ENCODE measurements at regions not wholly inside any gene's neighbourhood (a gene's known extent, or its start where the extent isn't known, plus 50 kb on each side); places are given as distances from the start of the nearest gene placed in this dataset.
"Not testable (repeated sequence)": the region's sequence is repeated elsewhere in the genome, so short reads cannot be mapped to it uniquely, and the experiment has no call there.

DNA sequence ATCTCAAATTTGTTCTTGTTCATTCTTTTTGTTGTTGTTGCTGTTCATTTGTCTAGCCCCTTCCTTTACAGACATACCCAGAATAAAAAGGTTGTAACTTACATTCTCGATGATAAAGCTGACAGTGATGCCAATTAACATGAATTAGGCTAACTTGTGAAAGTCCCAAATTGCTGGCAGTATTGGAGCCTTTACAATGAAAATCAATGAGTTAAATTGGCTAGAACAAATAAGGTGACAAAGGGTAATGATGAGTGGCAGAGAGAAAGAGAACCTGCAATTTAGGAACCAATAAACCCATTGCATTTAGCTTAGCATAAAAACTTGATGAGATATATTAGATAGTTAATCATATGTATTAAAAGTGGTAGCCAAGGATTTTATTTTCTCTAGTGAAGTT is 521.0 kb downstream of the ADCYAP1 start:
- DNase-seq: no peak

DNA sequence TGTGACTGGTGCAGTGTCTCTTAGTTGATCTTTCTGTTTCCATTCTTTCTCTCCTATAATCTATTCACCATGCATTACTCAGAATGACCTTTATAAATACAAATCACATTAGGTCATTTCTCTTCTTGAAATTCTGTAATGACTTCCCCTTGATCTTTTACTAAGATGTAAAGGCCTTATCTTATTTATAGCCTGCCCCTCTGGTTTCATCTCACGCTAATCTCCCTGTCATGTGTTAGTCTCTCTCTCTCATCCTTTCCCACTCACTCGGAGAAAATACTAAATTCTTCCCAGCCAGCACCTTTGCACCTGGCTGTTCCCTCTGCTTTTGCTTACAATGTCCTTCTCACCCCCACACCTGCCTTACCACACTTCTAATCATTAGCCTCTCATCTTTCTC is 530.8 kb downstream of the ADCYAP1 start:
- no peak for DNase-seq

GRCh38 chr18:1436199-1436598 is 531.5 kb downstream of the ADCYAP1 start:
- no peak for DNase-seq

DNA sequence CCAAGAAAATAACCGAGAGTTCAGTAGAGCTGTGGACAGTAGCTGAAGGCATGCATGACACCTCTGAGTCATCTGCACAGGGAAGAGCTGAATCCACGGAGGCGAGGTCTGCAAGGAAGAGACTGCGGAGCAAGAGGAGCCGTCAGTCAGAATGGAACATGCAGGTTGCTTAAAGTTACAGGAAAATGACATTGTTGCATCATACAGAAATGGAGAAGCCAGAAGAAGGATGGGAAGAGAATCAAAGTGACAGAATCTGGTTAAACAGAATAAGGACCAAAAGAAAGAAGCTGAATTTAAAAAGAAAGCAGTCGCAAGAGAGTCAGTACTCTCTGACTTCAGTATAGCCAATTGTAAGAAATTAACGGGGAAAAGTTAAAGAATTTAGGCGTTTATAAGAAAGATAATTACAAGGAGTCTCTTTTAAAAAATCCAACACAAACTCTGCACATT is 533.8 kb downstream of the ADCYAP1 start:
- DNase-seq: no peak

DNA sequence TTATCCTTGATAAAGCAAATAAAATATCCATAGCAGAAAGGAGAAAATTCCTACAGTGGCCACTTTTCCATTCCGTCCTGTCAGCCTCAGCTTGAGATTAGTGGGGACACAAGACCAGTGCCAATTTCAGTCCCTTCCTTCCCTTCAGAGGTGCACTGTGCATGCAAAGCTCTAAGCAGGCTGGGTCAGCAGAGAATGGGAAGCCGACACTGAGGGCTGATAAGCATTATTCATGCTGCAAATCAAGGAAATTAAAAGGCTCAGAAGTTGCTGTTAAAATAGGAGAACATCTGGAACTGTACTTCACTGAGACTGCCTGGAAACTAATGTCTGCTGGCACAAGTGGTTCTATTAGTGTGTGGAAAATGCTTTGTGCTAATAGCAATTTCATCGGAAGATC is 534.3 kb downstream of the ADCYAP1 start:
- no peak for DNase-seq

DNA sequence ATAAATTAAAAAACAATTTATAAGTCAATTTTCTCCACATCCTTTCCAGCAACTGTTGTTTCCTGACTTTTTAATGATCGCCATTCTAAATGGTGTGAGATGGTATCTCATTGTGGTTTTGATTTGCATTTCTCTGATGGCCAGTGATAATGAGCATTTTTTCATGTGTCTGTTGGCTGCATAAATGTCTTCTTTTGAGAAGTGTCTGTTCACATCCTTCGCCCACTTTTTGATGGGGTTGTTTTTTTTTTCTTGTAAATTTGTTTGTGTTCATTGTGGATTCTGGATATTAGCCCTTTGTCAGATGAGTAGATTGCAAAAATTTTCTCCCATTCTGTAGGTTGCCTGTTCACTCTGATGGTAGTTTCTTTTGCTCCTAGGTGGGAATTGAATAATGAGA is 539.4 kb downstream of the ADCYAP1 start:
- DNase-seq: not testable (repeated sequence)

GRCh38 chr18:1446765-1447164 is 542.1 kb downstream of the ADCYAP1 start:
- no peak for DNase-seq

DNA sequence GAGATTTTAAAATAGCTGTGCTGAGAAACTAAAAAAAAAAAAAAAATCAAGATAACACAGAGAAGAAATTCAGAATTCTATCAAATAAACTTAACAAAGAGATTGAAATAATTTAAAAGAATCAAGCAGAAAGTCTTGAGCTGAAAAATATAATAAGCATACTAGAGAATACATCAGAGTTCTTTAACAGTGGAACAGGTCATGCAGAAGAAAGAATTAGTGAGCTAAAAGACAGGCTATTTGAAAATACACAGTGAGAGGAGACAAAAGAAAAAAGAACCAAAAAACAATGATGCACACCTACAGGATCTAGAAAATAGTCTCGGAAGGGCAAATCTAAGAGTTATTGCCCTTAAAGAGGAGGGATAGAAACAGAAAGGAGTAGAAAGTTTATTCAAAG is 548.1 kb downstream of the ADCYAP1 start:
- no peak for DNase-seq

GRCh38 chr18:1455605-1456004 is 550.9 kb downstream of the ADCYAP1 start:
- DNase-seq: no peak

DNA sequence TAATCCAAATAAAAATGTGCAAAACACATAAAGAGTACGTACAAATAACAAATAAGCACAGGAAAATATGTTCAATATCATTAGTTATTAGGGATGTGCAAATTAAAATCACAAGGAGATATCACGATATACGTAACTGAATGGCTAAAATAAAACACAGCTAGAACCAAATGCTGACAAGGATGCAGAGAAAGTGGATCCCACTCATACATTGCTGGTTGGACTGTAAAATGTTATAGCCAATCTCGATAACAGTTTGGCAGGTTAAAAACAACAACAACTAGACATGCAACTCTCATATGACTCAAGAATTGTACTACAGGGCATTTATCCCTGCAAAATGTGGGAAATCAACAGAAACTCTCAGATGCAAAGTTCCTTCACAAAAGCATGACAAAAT is 553.9 kb downstream of the ADCYAP1 start:
- DNase-seq: no peak

DNA sequence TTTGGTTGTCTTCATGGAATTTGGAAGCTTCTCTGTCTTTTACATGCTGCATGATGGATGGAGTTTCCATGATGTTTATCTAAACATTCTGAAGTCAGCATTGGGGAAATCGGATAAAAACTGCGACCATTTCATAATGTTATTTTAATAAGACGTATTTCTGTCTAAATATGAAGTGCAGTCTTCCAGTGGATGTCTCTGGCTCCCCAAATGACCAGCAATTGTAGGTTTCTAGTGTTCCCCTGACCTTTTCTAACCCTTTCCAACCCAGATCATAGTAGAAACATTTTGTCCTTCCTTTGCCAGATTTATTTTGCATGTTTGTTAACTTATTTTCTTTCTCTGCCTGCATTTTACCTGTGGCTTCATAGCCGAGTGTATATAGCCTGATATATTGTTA is 559.3 kb downstream of the ADCYAP1 start:
- DNase-seq: no peak

GRCh38 chr18:1464444-1465217 is 560.0 kb downstream of the ADCYAP1 start:
- no peak for DNase-seq

GRCh38 chr18:1466035-1466434 is 561.4 kb downstream of the ADCYAP1 start:
- DNase-seq: no peak

- DNase-seq: no peak
Measured at GRCh38 chr18:1467461-1467964, 562.8 kb downstream of the ADCYAP1 start.

- DNase-seq: no peak
Measured at GRCh38 chr18:1468550-1468949, 563.9 kb downstream of the ADCYAP1 start.

DNA sequence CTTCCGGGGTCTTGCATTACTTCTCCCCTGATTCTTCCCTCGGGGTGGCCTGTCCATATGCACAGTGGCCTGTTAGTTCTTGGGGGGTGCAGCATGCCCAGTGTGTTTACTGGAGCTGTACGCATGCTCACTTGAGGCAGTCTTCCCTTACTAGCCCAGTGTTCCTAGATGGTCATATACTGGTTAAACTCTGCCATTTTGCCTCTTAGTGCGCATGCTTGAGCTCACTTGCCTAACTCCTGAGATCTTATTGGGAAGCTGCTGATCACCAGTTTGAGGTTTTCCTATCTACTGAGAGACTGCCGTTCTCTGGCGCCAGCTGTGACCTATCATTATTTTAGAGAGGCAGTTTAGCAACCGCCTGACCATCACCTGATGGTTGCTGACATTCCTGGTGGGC is 571.2 kb downstream of the ADCYAP1 start:
- no peak for DNase-seq

- no peak for DNase-seq
Measured at GRCh38 chr18:1480309-1480708, 575.6 kb downstream of the ADCYAP1 start.

GRCh38 chr18:1481577-1481976 is 576.9 kb downstream of the ADCYAP1 start:
- DNase-seq: no peak

GRCh38 chr18:1483385-1483784 is 578.7 kb downstream of the ADCYAP1 start:
- DNase-seq: no peak

DNA sequence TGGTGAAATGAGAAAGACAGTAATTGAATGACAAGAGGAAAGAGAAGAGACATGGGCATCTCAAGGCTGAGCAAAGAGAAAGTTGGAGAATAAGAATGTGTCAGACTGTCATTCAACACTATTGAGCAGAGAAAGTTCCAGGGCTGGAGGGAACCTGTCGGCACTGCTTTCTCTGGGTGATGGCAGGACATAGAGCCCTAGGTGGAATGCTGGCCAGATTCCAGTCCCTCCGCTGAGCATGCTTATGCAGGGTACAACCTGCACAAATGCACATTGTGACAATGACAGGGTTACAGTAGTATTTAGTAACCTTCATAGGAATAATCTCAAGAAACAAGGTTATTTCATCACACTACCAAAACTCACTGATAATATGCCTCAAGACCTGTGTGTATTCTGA is 582.8 kb downstream of the ADCYAP1 start:
- no peak for DNase-seq

DNA sequence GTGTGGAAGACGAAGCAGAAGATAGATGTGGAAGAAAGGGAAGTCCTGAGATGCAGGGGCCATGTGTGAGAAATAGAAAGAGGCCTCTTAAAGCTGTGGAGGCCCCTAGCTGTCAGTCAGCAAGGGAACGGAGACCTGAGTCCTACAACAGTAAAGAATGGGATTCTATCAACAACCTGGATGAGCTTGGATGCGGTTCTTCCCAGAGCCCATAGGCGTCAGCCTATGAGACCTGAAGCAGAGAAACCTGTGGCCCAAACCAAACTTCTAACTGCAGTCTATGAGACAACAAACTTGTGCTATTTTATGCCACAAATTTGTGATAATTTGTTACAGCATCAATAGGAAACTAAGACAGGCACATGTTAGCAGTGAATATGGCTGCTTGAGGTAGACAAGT is 583.7 kb downstream of the ADCYAP1 start:
- no peak for DNase-seq

- DNase-seq: no peak
Measured at GRCh38 chr18:1488957-1489356, 584.3 kb downstream of the ADCYAP1 start.

DNA sequence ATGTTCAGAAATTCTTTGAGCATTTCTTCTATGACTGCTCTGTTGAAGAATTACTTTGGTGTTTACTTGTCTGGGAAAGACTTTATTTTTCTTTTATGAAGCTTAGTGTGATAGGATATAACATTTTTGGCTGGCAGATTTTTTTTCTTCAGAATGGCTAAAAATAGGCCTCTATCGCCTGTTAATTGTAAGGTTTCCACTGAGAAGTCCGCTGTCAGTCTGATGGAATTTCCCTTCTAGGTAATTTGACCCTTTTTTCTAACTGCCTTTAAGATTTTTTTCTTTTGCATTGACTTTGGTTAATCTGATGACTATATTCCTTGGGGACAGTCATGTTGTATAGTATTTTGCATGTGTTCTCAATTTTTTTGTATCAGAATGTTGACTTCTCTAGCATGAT is 590.7 kb downstream of the ADCYAP1 start:
- no peak for DNase-seq

GRCh38 chr18:1496096-1496495 is 591.4 kb downstream of the ADCYAP1 start:
- no peak for DNase-seq

DNA sequence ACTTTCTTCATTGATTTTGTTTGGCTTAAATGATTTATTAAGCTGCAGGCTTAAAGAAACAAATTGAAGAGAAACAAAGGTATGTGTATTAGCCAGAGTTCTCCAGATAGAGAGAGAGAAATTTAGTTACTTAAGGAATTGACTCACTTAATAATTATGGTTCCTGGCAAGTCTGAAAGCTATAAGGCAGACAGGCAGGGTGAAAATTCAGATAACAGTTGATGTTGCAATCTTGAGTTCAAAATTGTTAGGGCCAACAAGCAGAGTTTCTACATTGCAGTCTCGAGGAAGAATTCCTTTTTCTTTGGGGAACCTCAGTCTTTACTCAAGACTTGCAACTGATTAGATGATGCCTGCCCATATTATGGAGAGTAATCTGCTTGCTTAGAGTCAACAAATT is 593.5 kb downstream of the ADCYAP1 start:
- no peak for DNase-seq
